Fibroblast of gingiva (primary cell): ENCODE measurements at regions not wholly inside any gene's neighbourhood (a gene's known extent, or its start where the extent isn't known, plus 50 kb on each side); places are given as distances from the start of the nearest gene placed in this dataset.
A peak's percentile ranks its signal among the peaks of the same experiment; 100 is the strongest.

Experiments used
- DNase-seq: peaks from one replicate; pipeline ENCODE4 v3.0.0-alpha.2; 2011; ENCODE audit warnings: low read depth

DNA sequence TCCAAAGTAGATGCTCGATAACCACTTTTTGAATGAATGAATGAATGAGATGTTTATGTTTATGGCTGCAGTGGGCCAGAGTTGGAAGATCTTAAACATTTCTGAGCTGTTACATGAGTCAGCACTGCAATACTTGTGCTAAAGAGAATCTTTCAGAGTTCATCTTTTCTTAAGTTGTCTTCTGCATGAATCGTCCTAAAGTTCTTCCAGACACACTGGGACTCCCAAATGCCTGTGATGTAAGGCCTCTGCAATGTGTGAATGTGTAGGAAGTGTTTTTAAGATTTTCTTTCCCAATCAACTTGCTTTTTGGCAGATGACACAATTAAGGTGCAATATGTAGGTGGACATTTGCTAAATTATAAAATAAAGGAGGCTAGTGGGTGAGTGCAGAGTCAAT lies 50.3 kb upstream of the TRIM9 start:
- DNase-seq = peak; percentile 29

DNA sequence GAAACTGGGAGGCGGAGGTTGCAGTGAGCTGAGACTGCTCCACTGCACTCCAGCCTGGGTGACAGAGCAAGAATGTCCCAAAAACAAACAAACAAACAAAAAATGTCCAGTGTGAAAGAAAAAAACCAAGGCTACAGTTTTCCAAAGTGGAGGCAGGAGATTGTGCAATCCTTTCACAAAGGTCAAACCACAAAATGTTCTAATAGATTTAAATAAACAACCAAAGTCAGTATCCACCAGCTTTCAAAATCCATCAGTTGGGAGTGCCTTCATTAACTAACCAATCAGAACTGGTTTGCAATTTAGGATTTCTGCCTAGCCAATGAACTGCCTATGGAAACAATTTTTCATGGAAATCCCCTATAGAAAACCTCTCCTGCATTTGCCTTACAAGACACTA lies 52.3 kb upstream of the TRIM9 start:
- DNase-seq = peak; percentile 82

DNA sequence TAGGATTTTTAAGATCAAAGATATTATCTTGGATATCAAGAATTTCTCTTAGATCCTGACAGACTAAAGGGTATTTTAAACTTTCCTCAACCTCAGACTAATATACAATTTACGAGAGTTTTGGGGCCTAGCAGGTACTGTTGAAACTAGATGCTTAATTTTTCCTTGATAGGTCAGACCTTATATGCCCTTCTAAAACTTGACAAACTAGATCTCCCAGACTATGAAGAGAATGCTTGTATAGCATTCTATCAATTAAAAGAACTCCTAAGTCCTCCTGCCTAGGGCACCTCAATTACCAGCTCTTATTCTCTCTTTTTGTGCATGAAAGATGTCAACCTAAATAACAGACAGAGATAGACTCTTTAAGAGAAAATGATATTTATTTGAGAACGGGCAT lies 60.4 kb upstream of the TRIM9 start:
- DNase-seq = no peak

DNA sequence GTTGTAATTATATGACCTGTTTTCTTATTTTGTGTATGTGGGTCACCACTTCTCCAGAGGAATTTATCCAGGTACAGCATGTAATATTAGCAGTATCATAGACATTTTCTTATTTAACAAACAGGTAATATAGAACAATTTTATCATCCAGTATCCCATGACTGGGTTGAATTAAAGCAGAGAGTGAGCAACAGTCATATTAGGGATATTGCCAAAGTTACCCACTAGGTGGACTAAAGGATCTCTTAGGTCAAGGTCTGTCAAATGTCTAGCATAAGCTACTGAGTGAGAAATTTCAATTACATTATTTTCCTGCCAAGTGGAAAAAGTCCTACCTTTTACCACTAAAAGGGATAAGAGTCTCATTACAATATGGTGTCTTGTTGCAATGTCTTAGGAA lies 62.1 kb upstream of the TRIM9 start:
- peak; percentile 34 for DNase-seq

DNA sequence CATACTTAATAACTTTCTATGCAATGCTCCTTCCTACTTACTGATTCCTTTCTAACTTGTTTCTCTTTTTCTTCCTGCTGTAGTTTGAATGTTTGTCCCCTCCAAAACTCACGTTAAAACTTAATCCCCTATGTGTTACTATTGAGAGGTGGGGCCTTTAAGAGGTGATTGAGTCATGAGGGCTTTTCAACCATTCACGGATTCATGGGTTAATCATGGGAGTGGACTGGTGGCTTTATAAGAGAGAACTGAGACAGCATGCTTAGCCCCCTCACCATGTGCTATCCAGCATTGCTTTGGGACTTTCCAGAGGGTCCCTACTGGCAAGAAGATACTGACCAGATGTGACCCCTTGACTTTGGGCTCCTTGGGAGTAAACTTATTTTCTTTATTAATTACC lies 66.0 kb upstream of the TRIM9 start:
- DNase-seq = no peak

DNA sequence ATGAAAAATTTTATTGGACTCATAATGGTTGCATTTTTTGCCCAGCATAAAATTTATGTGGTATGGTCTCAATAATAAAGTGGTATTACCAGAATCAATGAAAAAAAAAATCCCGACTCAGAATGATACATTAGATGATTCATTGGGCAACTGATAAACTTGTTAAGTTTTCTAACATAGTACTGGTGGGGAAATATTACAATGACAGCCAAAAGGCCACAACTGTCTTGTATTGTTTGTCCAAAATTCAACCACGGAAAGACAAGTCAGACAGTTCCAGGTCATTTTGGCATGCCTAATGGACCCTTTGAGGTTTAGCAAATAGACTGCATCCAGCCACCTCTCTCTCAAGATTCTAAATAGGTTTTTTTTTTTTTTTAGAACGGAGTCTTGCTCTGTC lies 70.5 kb upstream of the TRIM9 start:
- DNase-seq = no peak

DNA sequence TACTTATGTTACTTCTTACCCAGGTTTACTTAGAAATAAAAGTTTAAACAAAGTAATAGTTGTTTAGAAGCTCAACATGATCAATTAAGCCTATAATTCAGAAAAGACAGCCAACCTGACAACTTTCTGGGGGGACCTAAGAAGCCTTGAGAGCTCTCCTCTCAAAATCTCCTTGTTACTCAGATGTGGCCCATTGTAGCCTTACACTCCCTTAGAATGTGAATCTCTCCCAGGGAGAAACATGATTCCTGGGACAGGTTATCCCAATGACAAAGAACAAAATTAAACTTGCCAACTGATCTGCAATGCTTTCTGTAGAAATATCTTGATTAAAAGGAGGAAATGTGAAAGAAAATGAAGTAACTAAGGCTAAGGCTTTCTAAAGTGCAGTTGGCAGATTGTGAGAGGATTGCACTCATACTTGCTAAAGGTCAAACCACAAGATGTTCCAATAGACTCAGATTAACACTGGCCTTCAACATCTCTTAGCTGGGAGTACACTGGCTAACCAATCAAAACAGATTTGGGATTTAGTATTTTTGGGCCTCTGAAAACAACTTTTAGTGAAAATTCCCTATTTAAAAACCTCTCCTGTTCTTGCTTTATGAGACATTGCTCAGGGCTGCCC lies 72.3 kb upstream of the TMX1 start:
- peak; percentile 93 for DNase-seq

DNA sequence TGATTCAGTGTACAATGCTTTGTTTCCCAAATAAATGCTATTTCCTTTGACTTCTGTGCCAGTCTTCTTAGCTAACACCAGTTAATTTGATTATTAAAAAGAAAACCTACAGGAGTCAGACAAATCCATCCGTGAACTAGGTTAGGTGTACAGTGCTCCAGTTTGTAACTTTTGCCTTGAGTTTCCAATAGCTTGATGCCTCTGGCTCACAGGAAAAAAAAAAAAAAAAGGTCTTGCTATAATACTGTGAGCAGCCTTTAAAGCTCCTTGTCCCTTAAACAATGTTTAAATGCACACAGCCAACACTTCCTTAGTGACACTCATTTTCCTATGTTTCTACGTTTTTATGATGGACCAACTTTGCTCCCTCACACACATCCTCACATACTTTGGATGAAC lies 71.8 kb upstream of the TMX1 start:
- DNase-seq = peak; percentile 48

DNA sequence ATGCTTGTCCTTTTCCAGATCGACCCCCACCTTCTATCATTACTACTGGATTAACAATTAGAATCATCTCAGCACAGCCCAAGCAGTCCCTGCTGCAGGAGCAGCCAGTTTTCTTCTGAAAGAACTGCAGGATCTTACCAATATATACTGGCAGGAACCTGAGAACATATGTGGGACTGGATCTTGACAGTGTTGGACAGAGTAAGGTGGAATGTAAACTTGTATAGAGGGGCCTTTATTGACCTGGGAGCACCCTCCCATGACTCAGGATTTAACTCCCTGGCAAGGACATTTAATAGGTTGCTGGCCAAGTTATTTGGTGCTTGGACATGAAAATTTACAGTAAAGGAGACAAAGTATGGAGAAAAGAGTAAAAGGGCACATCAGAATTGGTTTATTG lies 66.2 kb upstream of the TMX1 start:
- DNase-seq = no peak

DNA sequence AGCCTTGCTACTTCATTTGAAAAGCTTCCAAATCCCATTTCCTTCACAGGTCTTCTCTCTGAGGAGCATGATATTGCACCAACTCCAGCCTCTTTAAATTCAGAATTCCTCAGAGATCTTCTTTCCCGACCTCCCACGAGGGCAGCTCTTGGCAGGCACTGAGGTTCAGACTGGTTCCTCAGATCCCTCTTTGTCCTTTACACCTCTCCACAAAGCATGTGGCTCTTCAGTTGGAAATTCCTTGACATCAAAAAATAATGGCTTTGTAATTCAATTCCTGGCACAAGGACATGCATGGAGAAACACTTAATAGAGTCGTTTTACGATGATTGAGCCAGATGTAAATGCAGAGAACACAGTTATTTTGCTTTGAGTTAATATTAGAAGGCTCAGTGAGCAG lies 63.2 kb upstream of the TMX1 start:
- DNase-seq = peak; percentile 80

DNA sequence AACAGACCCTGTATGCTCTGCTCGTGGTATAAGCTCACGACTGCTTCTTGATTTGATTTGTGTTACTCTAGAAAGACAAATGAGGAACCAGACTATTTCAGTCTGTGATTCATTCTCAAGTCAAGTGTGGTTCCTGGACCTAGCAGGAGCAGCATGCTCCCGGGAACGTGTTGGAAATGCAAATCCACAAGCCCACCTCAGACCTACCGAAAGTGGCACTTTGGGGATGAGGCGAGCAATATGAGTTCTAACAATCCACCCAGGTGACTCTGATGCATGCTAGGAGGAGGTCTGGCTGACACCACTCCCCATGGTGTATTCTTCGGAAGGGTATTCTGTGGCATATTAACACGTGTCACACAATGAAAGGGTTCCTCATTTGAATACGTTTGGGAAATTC lies 59.5 kb upstream of the TMX1 start:
- no peak for DNase-seq

DNA sequence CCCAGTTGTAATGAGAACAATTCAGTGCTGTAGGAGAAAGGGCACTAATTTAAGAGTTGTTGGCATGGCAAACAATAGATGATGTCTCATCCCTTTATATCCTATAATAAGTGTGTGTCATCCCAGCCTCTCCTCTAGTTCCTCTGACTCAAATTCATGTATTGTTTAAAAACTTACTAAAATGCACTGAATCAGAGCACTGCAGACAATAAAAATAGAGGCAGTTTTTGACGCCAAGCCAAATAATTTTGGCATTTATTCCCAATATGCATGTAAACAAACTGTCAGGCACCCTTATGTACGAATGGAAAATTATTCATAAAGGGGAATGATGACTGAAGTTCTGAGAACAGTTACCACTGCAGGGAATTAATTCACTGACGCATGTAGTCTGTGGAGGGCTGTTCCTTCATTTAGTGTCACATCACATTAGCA lies 57.9 kb upstream of the TMX1 start:
- DNase-seq = peak; percentile 85

DNA sequence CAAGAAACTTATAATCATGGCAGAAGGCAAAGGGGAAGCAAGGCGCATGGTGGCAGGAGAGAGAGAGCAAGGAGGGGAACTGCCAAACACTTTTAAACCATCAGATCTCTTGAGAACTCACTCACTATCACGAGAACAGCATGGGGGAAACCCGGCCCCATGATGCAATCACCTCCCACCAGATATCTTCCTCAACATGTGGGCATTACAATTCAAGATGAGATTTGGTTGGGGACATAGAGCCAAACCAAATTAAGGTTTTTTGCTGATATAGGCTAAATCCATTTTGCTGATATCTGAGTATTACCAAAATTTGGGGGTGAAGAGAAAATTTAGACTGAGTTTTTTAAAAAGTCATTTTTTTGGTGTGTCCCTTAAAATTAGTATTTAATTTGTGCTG lies 54.9 kb upstream of the TMX1 start:
- DNase-seq = no peak

DNA sequence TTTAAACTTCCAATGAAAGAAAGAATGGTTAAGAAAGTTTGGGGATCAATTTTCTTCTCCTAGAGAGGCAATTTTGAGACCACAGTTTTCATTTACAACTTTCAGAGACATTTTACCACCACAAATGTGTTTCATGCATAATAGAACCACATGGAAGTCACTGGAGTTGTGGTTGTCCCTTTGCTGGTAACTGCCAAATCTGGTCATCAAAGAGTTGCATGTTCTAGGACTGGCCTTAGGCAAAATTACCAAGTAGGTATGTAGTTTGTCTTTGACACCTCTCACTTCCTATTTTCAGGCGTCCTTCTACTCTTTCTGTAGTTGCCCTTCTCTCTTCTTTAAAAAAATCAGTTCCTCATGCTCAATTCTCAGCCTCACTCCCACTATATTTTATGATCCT lies 54.3 kb upstream of the TMX1 start:
- no peak for DNase-seq

DNA sequence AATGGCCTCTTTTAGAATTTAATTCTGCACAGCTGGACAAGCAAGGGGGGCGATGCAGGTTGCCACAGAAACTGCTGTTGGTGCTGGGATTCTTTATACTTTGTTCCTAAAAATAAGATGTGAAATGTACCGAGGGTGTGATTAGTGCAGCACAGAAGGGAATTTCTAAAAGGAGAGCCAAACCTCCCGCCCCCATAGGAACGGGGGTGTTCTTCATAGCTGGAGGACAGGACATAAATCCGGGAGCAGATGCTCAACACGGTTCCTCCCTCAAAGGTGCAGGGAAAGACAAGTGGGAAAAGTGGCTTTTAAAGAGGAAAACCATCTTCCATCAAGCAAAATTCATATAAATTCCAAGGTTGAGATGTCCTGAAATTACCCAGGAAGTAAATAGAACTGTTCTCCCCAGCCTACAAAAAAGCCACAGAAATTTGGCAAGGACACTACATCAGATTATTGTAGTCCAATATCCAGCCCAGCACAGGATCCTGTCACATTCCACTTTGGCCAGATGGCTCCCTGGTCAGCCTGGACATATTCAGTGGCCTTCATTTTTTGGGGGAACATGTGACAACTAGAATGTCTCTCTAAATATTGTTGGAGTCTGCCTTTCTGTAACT lies 51.4 kb upstream of the TMX1 start:
- DNase-seq = peak; percentile 36

DNA sequence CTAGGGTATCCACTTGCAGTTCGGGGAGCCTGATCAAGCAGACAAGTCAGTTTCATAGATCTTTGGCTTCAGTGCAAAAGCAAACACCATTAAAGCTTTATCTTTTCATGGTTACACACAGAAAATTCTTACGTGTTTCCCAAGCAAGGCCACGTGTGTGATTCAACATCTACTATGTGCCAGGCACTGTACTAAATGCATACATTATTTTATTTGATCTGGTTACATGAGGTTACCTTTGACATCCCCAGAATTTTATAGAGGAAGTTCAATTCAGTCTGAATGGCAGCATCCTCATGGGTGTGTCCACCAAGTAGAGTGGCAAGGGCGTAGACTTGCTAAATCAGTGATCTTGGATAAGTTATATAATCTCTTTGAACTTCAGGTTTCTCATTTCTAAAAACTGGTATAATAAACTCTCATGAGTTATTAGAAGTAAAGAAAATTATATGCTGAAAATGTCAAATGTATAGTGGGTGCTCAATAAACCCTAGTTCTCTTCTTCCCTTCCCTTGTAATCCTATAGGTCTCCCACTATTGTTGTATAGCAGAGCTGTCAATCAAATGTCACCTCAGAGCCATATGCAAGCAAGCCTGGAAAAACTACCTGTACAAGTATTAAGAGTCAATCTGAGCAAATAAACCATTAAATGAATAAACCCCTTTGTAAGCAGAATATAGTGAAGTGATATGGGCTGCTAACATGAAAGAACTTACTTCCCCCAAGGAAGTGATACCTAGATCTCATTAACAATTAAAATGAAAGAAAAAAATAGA lies 50.3 kb upstream of the TMX1 start:
- no peak for DNase-seq
